Immature natural killer cell (primary cell): ENCODE measurements at regions not wholly inside any gene's neighbourhood (a gene's known extent, or its start where the extent isn't known, plus 50 kb on each side); places are given as distances from the start of the nearest gene placed in this dataset.

Experiments
- DNase-seq, 3 donors: peaks; one replicate each; pipeline ENCODE4 v3.0.0; 2022; ENCODE audit warnings: mixed read lengths in 1 of 3
- H3K27ac Mint-ChIP-seq, 6 donors: one replicate each; pipeline ENCODE4 v1.8.0; 2020; ENCODE audit warnings: mixed read lengths in 6 of 6, mild to moderate bottlenecking in 5 of 6, inconsistent platforms in 4 of 6, moderate library complexity in 3 of 6
- H3K27me3 Mint-ChIP-seq, 3 donors: one replicate each; pipeline ENCODE4 v1.8.0; 2020 to 2021; ENCODE audit warnings: low read depth in 3 of 3, mild to moderate bottlenecking in 3 of 3, mixed read lengths in 3 of 3, moderate library complexity in 3 of 3, inconsistent platforms in 1 of 3
- H3K36me3 Mint-ChIP-seq, 3 donors: one replicate each; pipeline ENCODE4 v1.8.0; 2020; ENCODE audit warnings: mixed read lengths in 3 of 3, inconsistent platforms in 2 of 3, mild to moderate bottlenecking in 2 of 3
- H3K4me1 Mint-ChIP-seq, 2 donors: one replicate each; pipeline ENCODE4 v1.8.0; 2020; ENCODE audit warnings: inconsistent platforms in 2 of 2, mild to moderate bottlenecking in 2 of 2, mixed read lengths in 2 of 2, moderate library complexity in 1 of 2
- H3K4me3 Mint-ChIP-seq, 5 donors: one replicate each; pipeline ENCODE4 v1.8.0; 2020; ENCODE audit warnings: mild to moderate bottlenecking in 5 of 5, mixed read lengths in 5 of 5, inconsistent platforms in 3 of 5, moderate library complexity in 3 of 5
- H3K9me3 Mint-ChIP-seq, 6 donors: one replicate each; pipeline ENCODE4 v1.8.0; 2020; ENCODE audit warnings: mild to moderate bottlenecking in 6 of 6, mixed read lengths in 6 of 6, inconsistent platforms in 4 of 6, moderate library complexity in 3 of 6

GRCh38 chr2:18106841-18107240 is 228.4 kb downstream of the KCNS3 start:
- Mint-ChIP-seq H3K9me3 (peaks cover 0 to 13% (median 1%) of the 10 kb centered on the region in 6 donors), H3K27ac (no peak overlapping the region), H3K27me3 (peaks cover 0 to 5% (median 2%) of the 10 kb centered on the region in 3 donors), H3K36me3 (no peaks in the 10 kb centered on the region), H3K4me1 (no peaks in the 10 kb centered on the region), H3K4me3 (no peak overlapping the region)
- DNase-seq = no peak

GRCh38 chr2:18105929-18106328 is 227.5 kb downstream of the KCNS3 start:
- peaks cover 0 to 13% (median 1%) of the 10 kb centered on the region in 6 donors for H3K9me3 Mint-ChIP-seq
- H3K27ac Mint-ChIP-seq = no peak overlapping the region
- no peak overlapping the region for H3K4me3 Mint-ChIP-seq
- H3K4me1 Mint-ChIP-seq = no peaks in the 10 kb centered on the region
- H3K36me3 Mint-ChIP-seq = no peaks in the 10 kb centered on the region
- peaks cover 0 to 5% (median 2%) of the 10 kb centered on the region in 3 donors for H3K27me3 Mint-ChIP-seq
- DNase-seq = no peak

GRCh38 chr2:18104595-18105224 is 226.2 kb downstream of the KCNS3 start:
- DNase-seq = no peak
- no peaks in the 10 kb centered on the region for H3K36me3 Mint-ChIP-seq
- no peak overlapping the region for H3K27ac Mint-ChIP-seq
- H3K9me3 Mint-ChIP-seq = peaks cover 0 to 9% (median 0%) of the 10 kb centered on the region in 6 donors
- H3K4me1 Mint-ChIP-seq = no peaks in the 10 kb centered on the region
- no peak overlapping the region for H3K4me3 Mint-ChIP-seq
- peaks cover 0 to 5% (median 0%) of the 10 kb centered on the region in 3 donors for H3K27me3 Mint-ChIP-seq

- DNase-seq = no peak
- Mint-ChIP-seq H3K4me1 (no peaks in the 10 kb centered on the region), H3K4me3 (no peak overlapping the region), H3K36me3 (no peaks in the 10 kb centered on the region), H3K9me3 (peaks cover 0 to 2% (median 0%) of the 10 kb centered on the region in 6 donors), H3K27me3 (peaks cover 0 to 2% (median 0%) of the 10 kb centered on the region in 3 donors), H3K27ac (no peak overlapping the region)
Observed at GRCh38 chr2:18096836-18097405, 218.5 kb downstream of the KCNS3 start.

- Mint-ChIP-seq H3K27ac (no peak overlapping the region), H3K36me3 (no peaks in the 10 kb centered on the region), H3K4me3 (no peak overlapping the region)
Observed at GRCh38 chr2:18094277-18094676, 215.8 kb downstream of the KCNS3 start.

GRCh38 chr2:18093196-18093595 is 214.7 kb downstream of the KCNS3 start:
- H3K4me1 Mint-ChIP-seq = no peaks in the 10 kb centered on the region
- no peaks in the 10 kb centered on the region for H3K36me3 Mint-ChIP-seq
- no peak overlapping the region for H3K27ac Mint-ChIP-seq
- peaks cover 0 to 2% (median 0%) of the 10 kb centered on the region in 3 donors for H3K27me3 Mint-ChIP-seq
- H3K4me3 Mint-ChIP-seq = no peak overlapping the region
- DNase-seq = no peak
- peaks cover 0 to 7% (median 2%) of the 10 kb centered on the region in 6 donors for H3K9me3 Mint-ChIP-seq

More at GRCh38 chr2:18094277-18094676, 215.8 kb downstream of the KCNS3 start:
- DNase-seq = no peak
- Mint-ChIP-seq H3K4me1 (no peaks in the 10 kb centered on the region), H3K27me3 (peaks cover 0 to 2% (median 0%) of the 10 kb centered on the region in 3 donors), H3K9me3 (peaks cover 0 to 4% (median under 1%) of the 10 kb centered on the region in 6 donors)

GRCh38 chr2:18092760-18093159 is 214.3 kb downstream of the KCNS3 start:
- no peak for DNase-seq
- no peaks in the 10 kb centered on the region for H3K36me3 Mint-ChIP-seq
- no peak overlapping the region for H3K27ac Mint-ChIP-seq
- peaks cover 0 to 4% (median 0%) of the 10 kb centered on the region in 3 donors for H3K27me3 Mint-ChIP-seq
- peaks cover 0 to 9% (median 2%) of the 10 kb centered on the region in 6 donors for H3K9me3 Mint-ChIP-seq
- H3K4me3 Mint-ChIP-seq = no peak overlapping the region
- no peaks in the 10 kb centered on the region for H3K4me1 Mint-ChIP-seq

GRCh38 chr2:18085593-18085992 is 207.1 kb downstream of the KCNS3 start:
- no peaks in the 10 kb centered on the region for H3K4me1 Mint-ChIP-seq
- no peak overlapping the region for H3K4me3 Mint-ChIP-seq
- no peaks in the 10 kb centered on the region for H3K36me3 Mint-ChIP-seq
- H3K27me3 Mint-ChIP-seq = peaks cover 0 to 5% (median 0%) of the 10 kb centered on the region in 3 donors
- H3K9me3 Mint-ChIP-seq = peaks cover 0 to 9% (median 2%) of the 10 kb centered on the region in 6 donors
- no peak overlapping the region for H3K27ac Mint-ChIP-seq
- no peak for DNase-seq

- H3K9me3 Mint-ChIP-seq = peaks cover 0 to 9% (median 4%) of the 10 kb centered on the region in 6 donors
Observed at GRCh38 chr2:18084376-18084775, 205.9 kb downstream of the KCNS3 start.

GRCh38 chr2:18083806-18084205 is 205.3 kb downstream of the KCNS3 start:
- H3K36me3 Mint-ChIP-seq = no peaks in the 10 kb centered on the region
- no peaks in the 10 kb centered on the region for H3K4me1 Mint-ChIP-seq
- peaks cover 0 to 10% (median 6%) of the 10 kb centered on the region in 6 donors for H3K9me3 Mint-ChIP-seq
- no peak for DNase-seq
- H3K27me3 Mint-ChIP-seq = peaks cover 0 to 5% (median 0%) of the 10 kb centered on the region in 3 donors
- no peak overlapping the region for H3K4me3 Mint-ChIP-seq
- no peak overlapping the region for H3K27ac Mint-ChIP-seq

More at GRCh38 chr2:18084376-18084775, 205.9 kb downstream of the KCNS3 start:
- H3K4me1 Mint-ChIP-seq = no peaks in the 10 kb centered on the region
- peaks cover 0 to 5% (median 0%) of the 10 kb centered on the region in 3 donors for H3K27me3 Mint-ChIP-seq
- no peaks in the 10 kb centered on the region for H3K36me3 Mint-ChIP-seq
- H3K4me3 Mint-ChIP-seq = no peak overlapping the region
- no peak for DNase-seq
- H3K27ac Mint-ChIP-seq = no peak overlapping the region

GRCh38 chr2:18078216-18078615 is 199.7 kb downstream of the KCNS3 start:
- no peaks in the 10 kb centered on the region for H3K36me3 Mint-ChIP-seq

GRCh38 chr2:18077704-18078103 is 199.2 kb downstream of the KCNS3 start:
- H3K27me3 Mint-ChIP-seq = peaks cover 0 to 3% (median 2%) of the 10 kb centered on the region in 3 donors
- H3K9me3 Mint-ChIP-seq = peaks cover 0 to 15% (median 4%) of the 10 kb centered on the region in 6 donors
- H3K4me3 Mint-ChIP-seq = no peak overlapping the region
- no peak overlapping the region for H3K27ac Mint-ChIP-seq
- no peaks in the 10 kb centered on the region for H3K36me3 Mint-ChIP-seq
- H3K4me1 Mint-ChIP-seq = no peaks in the 10 kb centered on the region
- no peak for DNase-seq

More at GRCh38 chr2:18078216-18078615, 199.7 kb downstream of the KCNS3 start:
- no peak overlapping the region for H3K4me3 Mint-ChIP-seq
- no peak overlapping the region for H3K27ac Mint-ChIP-seq
- H3K9me3 Mint-ChIP-seq = peaks cover 0 to 15% (median 4%) of the 10 kb centered on the region in 6 donors
- no peaks in the 10 kb centered on the region for H3K4me1 Mint-ChIP-seq
- H3K27me3 Mint-ChIP-seq = peaks cover 0 to 3% (median 2%) of the 10 kb centered on the region in 3 donors
- no peak for DNase-seq

GRCh38 chr2:18077231-18077630 is 198.8 kb downstream of the KCNS3 start:
- no peak for DNase-seq
- Mint-ChIP-seq H3K9me3 (peaks cover 0 to 15% (median 4%) of the 10 kb centered on the region in 6 donors), H3K4me1 (no peaks in the 10 kb centered on the region), H3K27ac (no peak overlapping the region), H3K36me3 (no peaks in the 10 kb centered on the region), H3K27me3 (peaks cover 0 to 3% (median 2%) of the 10 kb centered on the region in 3 donors), H3K4me3 (no peak overlapping the region)

GRCh38 chr2:18074476-18074875 is 196.0 kb downstream of the KCNS3 start:
- no peak for DNase-seq
- Mint-ChIP-seq H3K4me1 (no peaks in the 10 kb centered on the region), H3K4me3 (no peak overlapping the region), H3K27ac (no peak overlapping the region), H3K9me3 (peaks cover 0 to 19% (median 3%) of the 10 kb centered on the region in 6 donors), H3K36me3 (no peaks in the 10 kb centered on the region), H3K27me3 (peaks cover 0 to 3% (median 2%) of the 10 kb centered on the region in 3 donors)
